ENCODE measurements at regions not wholly inside any gene's neighbourhood (a gene's known extent, or its start where the extent isn't known, plus 50 kb on each side); places are given as distances from the start of the nearest gene placed in this dataset.
"Not testable (repeated sequence)": the region's sequence is repeated elsewhere in the genome, so short reads cannot be mapped to it uniquely, and the experiment has no call there.

GRCh38 chr22:49383909-49384308, 443.8 kb downstream of the BRD1 start:
- not testable (repeated sequence) for H3K9me3 Mint-ChIP-seq; H3K4me3 Mint-ChIP-seq; ATAC-seq; H3K36me3 Mint-ChIP-seq (ENCODE audit: insufficient read depth); DNase-seq; H3K4me1 Mint-ChIP-seq (ENCODE audit: low read depth)
- peaks cover 18% of the 10 kb centered on the region for H3K27me3 Mint-ChIP-seq (ENCODE audit: low read depth)

GRCh38 chr22:49382451-49382735, 445.3 kb downstream of the BRD1 start:
- no peak overlapping the region for H3K4me3 Mint-ChIP-seq
- no peak for ATAC-seq
- H3K4me1 Mint-ChIP-seq (ENCODE audit: low read depth), result no peaks in the 10 kb centered on the region
- peaks cover 4% of the 10 kb centered on the region for H3K9me3 Mint-ChIP-seq
- H3K27me3 Mint-ChIP-seq (ENCODE audit: low read depth), result peaks cover 30% of the 10 kb centered on the region
- DNase-seq, result no peak
- no peaks in the 10 kb centered on the region for H3K36me3 Mint-ChIP-seq (ENCODE audit: insufficient read depth)

DNA sequence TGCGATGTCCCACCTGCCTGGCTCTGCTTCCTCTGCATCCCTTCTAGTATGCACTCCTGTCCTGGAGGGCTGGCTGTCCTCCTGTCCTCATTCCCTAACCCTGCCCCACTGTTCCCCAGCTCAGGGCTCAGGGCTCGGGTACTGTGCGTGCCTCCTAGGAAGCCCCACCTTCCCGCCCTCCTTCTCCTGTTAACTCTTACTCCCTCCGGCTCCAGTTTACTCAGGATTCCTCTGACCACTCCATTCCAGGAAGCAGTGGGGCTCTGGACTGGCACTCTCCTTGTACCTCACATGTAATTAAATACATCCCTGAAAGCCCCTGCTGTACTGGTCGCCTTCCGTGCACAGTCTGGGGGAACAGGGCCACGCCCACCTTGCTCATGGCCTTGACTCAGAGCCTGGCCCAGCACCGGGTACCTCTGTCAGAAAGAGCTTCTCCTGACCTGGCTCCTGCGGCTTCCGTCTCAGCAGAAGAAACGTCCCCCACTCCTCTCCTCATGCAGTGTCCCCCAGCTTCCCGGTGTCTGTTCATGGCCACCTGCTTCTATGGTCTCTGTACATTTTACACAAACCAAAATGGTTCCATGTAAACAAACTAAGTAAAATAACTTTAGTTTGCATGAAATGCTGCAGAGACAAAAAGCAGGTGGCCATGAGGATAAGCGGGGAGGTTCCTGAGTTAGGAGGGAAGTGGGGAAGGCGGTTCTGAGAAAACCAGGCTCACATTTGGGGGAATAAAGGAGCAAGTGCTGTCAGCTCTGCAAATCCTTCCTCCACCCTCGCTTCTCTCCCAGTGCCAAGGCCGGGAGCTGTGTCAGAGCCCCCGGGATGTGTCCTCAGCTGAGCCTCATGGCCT, 445.9 kb downstream of the BRD1 start:
- H3K36me3 Mint-ChIP-seq (ENCODE audit: insufficient read depth), result no peaks in the 10 kb centered on the region

DNA sequence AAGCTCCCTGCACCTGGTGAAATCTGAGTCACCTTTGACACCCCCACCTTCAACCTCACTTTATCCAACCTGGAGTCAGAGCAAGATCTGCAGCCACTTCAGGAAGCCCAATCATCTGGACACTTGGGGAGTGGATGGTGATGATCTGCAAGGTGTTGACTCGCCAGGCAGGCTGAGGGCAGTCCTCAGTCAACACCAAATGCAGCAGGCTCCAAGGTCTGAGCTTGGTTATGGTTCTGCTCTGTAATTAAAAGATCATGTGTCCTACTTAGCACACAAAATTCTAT, 446.9 kb downstream of the BRD1 start:
- Mint-ChIP-seq H3K36me3 (ENCODE audit: insufficient read depth) (no peaks in the 10 kb centered on the region), H3K9me3 (peaks cover 4% of the 10 kb centered on the region), H3K4me3 (no peak overlapping the region), H3K27me3 (ENCODE audit: low read depth) (peaks cover 37% of the 10 kb centered on the region), H3K4me1 (ENCODE audit: low read depth) (no peaks in the 10 kb centered on the region)
- no peak for ATAC-seq
- no peak for DNase-seq

More for the DNA sequence above, 445.9 kb downstream of the BRD1 start:
- Mint-ChIP-seq H3K4me3 (no peak overlapping the region), H3K4me1 (ENCODE audit: low read depth) (no peaks in the 10 kb centered on the region), H3K9me3 (peaks cover 4% of the 10 kb centered on the region), H3K27me3 (ENCODE audit: low read depth) (peaks cover 35% of the 10 kb centered on the region)
- no peak for ATAC-seq
- no peak for DNase-seq

- peaks cover 37% of the 10 kb centered on the region for H3K27me3 Mint-ChIP-seq (ENCODE audit: low read depth)
- DNase-seq (no peak), ATAC-seq (no peak)
- peaks cover 4% of the 10 kb centered on the region for H3K9me3 Mint-ChIP-seq
- no peaks in the 10 kb centered on the region for H3K36me3 Mint-ChIP-seq (ENCODE audit: insufficient read depth)
- no peak overlapping the region for H3K4me3 Mint-ChIP-seq
- H3K4me1 Mint-ChIP-seq (ENCODE audit: low read depth), result no peaks in the 10 kb centered on the region
Observed at GRCh38 chr22:49380095-49380827, 447.4 kb downstream of the BRD1 start.

- DNase-seq (no peak), ATAC-seq (no peak)
- Mint-ChIP-seq H3K27me3 (ENCODE audit: low read depth) (peaks cover 33% of the 10 kb centered on the region), H3K9me3 (no peaks in the 10 kb centered on the region), H3K4me3 (no peak overlapping the region), H3K36me3 (ENCODE audit: insufficient read depth) (no peaks in the 10 kb centered on the region), H3K4me1 (ENCODE audit: low read depth) (no peaks in the 10 kb centered on the region)
Observed at GRCh38 chr22:49377306-49377705, 450.4 kb downstream of the BRD1 start.

- Mint-ChIP-seq H3K4me3 (no peak overlapping the region), H3K36me3 (ENCODE audit: insufficient read depth) (no peaks in the 10 kb centered on the region), H3K9me3 (no peaks in the 10 kb centered on the region), H3K27me3 (ENCODE audit: low read depth) (peaks cover 22% of the 10 kb centered on the region), H3K4me1 (ENCODE audit: low read depth) (no peaks in the 10 kb centered on the region)
- no peak for ATAC-seq
- no peak for DNase-seq
Observed at GRCh38 chr22:49373801-49374226, 453.9 kb downstream of the BRD1 start.

GRCh38 chr22:49373289-49373666, 454.4 kb downstream of the BRD1 start:
- Mint-ChIP-seq H3K4me3 (no peak overlapping the region), H3K27me3 (ENCODE audit: low read depth) (peaks cover 21% of the 10 kb centered on the region), H3K9me3 (no peaks in the 10 kb centered on the region), H3K36me3 (ENCODE audit: insufficient read depth) (no peaks in the 10 kb centered on the region), H3K4me1 (ENCODE audit: low read depth) (no peaks in the 10 kb centered on the region)
- no peak for DNase-seq
- no peak for ATAC-seq

DNA sequence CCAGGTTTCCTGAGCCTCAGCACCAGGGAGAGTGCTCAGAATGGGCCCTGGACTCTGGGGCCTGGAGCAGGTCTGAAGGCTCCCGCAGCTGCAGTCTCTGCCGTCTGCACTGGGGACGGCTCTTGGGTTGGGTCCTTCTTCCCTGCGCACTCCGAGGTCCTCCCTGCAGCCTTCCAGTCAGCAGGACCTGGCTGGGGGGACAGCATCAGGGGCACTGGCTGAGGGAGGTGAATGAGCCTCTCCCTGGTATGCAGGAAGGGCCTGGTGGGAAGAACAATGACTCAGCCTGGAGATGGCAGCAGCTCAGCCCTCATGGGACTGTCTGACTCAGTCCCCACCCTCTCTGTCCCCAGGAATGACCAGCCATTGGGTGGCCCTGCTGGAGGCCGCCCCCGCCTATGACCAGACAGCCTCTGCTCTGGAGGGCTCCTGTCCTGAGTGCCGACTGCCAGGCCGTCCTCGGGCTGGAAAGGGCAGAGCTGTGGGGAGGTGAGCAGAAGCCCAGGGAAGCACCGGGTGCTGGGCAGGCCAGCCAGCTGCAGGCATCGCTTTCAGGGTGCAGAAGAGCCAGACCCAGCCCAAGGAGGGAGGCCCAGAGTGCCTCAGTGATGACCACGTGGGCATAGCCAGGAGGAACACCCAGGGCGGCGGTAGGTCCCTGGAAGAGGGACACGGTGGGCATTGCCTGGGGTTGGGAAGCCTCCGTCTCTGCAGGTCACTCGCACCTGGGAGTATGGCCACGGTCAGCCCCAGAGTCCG, 455.0 kb downstream of the BRD1 start:
- ATAC-seq (no peak), DNase-seq (no peak)
- Mint-ChIP-seq H3K9me3 (no peaks in the 10 kb centered on the region), H3K27me3 (ENCODE audit: low read depth) (peaks cover 20% of the 10 kb centered on the region), H3K36me3 (ENCODE audit: insufficient read depth) (no peaks in the 10 kb centered on the region), H3K4me1 (ENCODE audit: low read depth) (no peaks in the 10 kb centered on the region), H3K4me3 (no peak overlapping the region)

DNA sequence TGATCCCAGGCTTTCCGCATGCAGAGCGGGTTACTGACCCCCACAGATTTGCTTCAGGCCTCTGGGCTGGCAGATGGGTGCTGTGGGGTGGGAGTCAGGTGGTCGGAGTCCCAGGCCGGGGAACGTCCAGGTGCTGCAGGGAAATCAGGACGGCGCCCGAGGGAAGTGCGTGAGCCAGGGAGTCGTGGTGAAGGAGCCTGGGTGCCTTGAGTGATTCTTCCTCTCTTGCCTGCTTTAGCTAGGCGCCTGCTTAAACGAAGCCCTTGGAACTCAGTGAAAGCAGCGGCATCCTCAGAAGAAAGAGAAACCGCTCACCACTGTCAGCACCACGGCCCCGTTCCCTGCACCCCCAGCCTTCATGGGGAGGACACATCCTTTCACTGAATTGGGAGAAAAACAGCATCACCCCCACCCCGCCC, 455.6 kb downstream of the BRD1 start:
- ATAC-seq, result no peak
- H3K4me1 Mint-ChIP-seq (ENCODE audit: low read depth), result no peaks in the 10 kb centered on the region
- H3K4me3 Mint-ChIP-seq, result no peak overlapping the region
- no peaks in the 10 kb centered on the region for H3K36me3 Mint-ChIP-seq (ENCODE audit: insufficient read depth)
- DNase-seq, result no peak
- peaks cover 15% of the 10 kb centered on the region for H3K27me3 Mint-ChIP-seq (ENCODE audit: low read depth)
- H3K9me3 Mint-ChIP-seq, result no peaks in the 10 kb centered on the region

DNA sequence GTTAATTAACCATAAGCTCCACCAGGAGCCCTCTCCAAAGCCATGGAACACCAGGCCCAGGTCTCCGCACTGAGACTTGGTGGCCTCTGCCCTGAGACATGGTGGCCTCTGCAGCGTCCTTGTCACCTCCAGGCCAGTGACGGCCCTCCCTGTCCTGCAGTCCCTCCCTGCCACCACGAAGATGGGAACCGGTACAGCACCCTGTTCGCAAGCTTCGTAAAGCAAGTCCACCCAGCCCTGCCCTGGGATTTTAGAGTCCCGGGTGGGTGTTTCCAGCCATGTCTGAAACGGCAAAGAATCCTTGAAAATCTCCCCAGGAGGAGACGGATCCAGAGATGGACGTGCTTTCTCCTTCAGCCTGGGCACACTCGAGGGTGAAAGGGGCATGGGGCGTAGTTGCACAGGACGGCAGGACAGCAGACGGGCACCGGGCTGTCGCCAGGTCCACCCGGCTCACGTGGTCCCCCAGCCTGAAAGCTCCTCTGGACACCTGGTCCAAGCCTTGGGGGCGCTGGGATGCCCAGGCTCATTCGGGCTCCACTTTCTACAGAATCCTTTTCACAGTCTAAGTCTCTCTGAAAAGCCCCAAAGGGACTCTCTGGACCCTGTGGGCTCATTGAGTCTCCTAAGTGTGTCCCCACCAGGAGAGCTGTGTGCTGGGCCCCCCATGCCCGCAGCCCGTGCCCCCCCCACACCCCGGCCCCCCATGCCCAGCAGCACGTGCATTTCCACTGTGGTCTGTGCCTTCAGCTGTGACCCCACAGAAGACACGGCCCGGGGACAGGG, 456.2 kb downstream of the BRD1 start:
- DNase-seq (no peak), ATAC-seq (no peak)
- Mint-ChIP-seq H3K4me3 (no peak overlapping the region), H3K36me3 (ENCODE audit: insufficient read depth) (no peaks in the 10 kb centered on the region), H3K4me1 (ENCODE audit: low read depth) (no peaks in the 10 kb centered on the region), H3K9me3 (no peaks in the 10 kb centered on the region), H3K27me3 (ENCODE audit: low read depth) (peaks cover 13% of the 10 kb centered on the region)

GRCh38 chr22:49370627-49371301, 456.9 kb downstream of the BRD1 start:
- ATAC-seq (no peak), DNase-seq (no peak)
- H3K36me3 Mint-ChIP-seq (ENCODE audit: insufficient read depth), result no peaks in the 10 kb centered on the region
- no peak overlapping the region for H3K4me3 Mint-ChIP-seq
- no peaks in the 10 kb centered on the region for H3K9me3 Mint-ChIP-seq
- peaks cover 16% of the 10 kb centered on the region for H3K27me3 Mint-ChIP-seq (ENCODE audit: low read depth)
- no peaks in the 10 kb centered on the region for H3K4me1 Mint-ChIP-seq (ENCODE audit: low read depth)

DNA sequence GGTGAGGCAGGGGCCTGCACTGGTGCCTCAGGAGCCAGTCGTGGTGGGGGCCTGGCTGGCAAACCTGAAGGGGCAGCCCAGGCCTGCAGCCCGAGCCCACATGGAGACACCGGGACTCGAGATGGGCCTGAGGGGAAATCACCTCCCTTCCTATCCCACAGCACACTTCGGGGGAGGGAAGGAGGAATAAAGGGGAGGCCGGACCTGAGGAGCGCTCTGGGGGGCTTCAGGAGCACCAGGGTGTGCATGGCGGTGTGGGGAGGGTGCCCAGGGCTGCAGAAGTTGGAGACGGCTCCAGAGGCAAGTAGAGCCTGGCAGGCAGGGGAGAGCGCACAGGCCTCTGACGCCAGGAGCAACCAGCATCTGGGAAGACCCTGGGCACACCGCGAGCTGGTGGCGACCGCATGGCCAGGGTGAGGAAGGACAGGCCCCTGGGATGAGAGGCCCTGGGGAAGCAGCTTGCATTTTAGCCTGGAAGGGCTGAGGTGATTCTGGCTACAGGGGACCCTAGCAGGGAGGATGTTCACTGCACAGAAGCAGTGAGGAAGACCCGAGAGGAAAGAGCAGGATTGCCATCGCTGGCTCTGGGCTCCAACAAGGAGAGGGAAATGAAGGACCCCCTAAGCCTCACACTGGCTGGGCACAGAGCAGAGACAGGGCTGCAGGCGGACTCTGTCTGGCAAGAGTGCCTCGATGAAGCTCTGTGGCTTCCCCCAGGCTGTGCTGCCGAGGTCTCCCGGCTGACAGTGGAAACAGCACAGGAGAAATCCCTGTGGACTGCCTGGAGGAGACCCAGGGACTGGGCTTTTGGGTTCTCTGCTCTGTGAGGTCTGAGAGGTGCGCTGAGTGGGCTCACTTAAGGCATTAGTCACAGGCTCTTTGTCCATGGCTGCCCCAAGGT, 457.7 kb downstream of the BRD1 start:
- ATAC-seq (no peak), DNase-seq (no peak)
- Mint-ChIP-seq H3K36me3 (ENCODE audit: insufficient read depth) (no peaks in the 10 kb centered on the region), H3K9me3 (no peaks in the 10 kb centered on the region), H3K4me1 (ENCODE audit: low read depth) (no peaks in the 10 kb centered on the region), H3K27me3 (ENCODE audit: low read depth) (peaks cover 20% of the 10 kb centered on the region), H3K4me3 (no peak overlapping the region)
